ENCODE measurements at regions not wholly inside any gene's neighbourhood (a gene's known extent, or its start where the extent isn't known, plus 50 kb on each side); places are given as distances from the start of the nearest gene placed in this dataset.
"Not testable (repeated sequence)": the region's sequence is repeated elsewhere in the genome, so short reads cannot be mapped to it uniquely, and the experiment has no call there.

- 66 to 76% methylated on average over 4 of the region's 4 CpGs for WGBS, 2 donors
- ATAC-seq (ENCODE audit: low FRiP score in 2 of 2) (no peak), DNase-seq (no peak)
- Histone ChIP-seq H3K4me1 (no peaks in the 10 kb centered on the region), H3K27me3 (no peaks in the 10 kb centered on the region), H3K27ac (no peak overlapping the region), H3K36me3 (no peaks in the 10 kb centered on the region), H3K4me3 (no peak overlapping the region), H3K9me3 (no peaks in the 10 kb centered on the region)
- TF ChIP-seq POLR2A (IDR thresholded peaks at IDR 0.05) (no peak), EP300 (IDR thresholded peaks at IDR 0.05) (no peak), POLR2AphosphoS5 (IDR thresholded peaks at IDR 0.05) (no peak), CTCF (IDR thresholded peaks at IDR 0.05) (no peak)
Measured at GRCh38 chr14:96718407-96718806, 78.8 kb upstream of the VRK1 start.

GRCh38 chr14:96720702-96721101 lies 76.5 kb upstream of the VRK1 start:
- not testable (repeated sequence) for ATAC-seq (ENCODE audit: low FRiP score in 2 of 2); H3K9me3 ChIP-seq; DNase-seq; H3K4me1 ChIP-seq; H3K36me3 ChIP-seq; H3K27me3 ChIP-seq; H3K4me3 ChIP-seq; H3K27ac ChIP-seq
- 72% methylated on average over 6 of the region's 6 CpGs for WGBS, 2 donors

- no peak for ATAC-seq (ENCODE audit: low FRiP score in 2 of 2)
- H3K9me3 ChIP-seq = no peaks in the 10 kb centered on the region
- H3K27ac ChIP-seq = no peak overlapping the region
- no peak for DNase-seq
- TF ChIP-seq CTCF (IDR thresholded peaks at IDR 0.05) (no peak), POLR2A (IDR thresholded peaks at IDR 0.05) (no peak), EP300 (IDR thresholded peaks at IDR 0.05) (no peak), POLR2AphosphoS5 (IDR thresholded peaks at IDR 0.05) (no peak)
- no peaks in the 10 kb centered on the region for H3K4me1 ChIP-seq
- H3K36me3 ChIP-seq = no peaks in the 10 kb centered on the region
- no peak overlapping the region for H3K4me3 ChIP-seq
- 64 to 70% methylated on average over 5 to 6 of the region's 6 CpGs for WGBS, 2 donors
- H3K27me3 ChIP-seq = no peaks in the 10 kb centered on the region
Measured at GRCh38 chr14:96722736-96723135, 74.4 kb upstream of the VRK1 start.

GRCh38 chr14:96723946-96724345 lies 73.2 kb upstream of the VRK1 start:
- Histone ChIP-seq H3K36me3 (no peaks in the 10 kb centered on the region), H3K4me1 (no peaks in the 10 kb centered on the region), H3K4me3 (no peak overlapping the region), H3K9me3 (no peaks in the 10 kb centered on the region), H3K27ac (no peak overlapping the region), H3K27me3 (no peaks in the 10 kb centered on the region)
- DNase-seq = no peak
- TF ChIP-seq EP300 (IDR thresholded peaks at IDR 0.05) (no peak), POLR2AphosphoS5 (IDR thresholded peaks at IDR 0.05) (no peak), POLR2A (IDR thresholded peaks at IDR 0.05) (no peak), CTCF (IDR thresholded peaks at IDR 0.05) (no peak)
- WGBS, 2 donors = 86 to 90% methylated on average over 10 of the region's 10 CpGs
- ATAC-seq (ENCODE audit: low FRiP score in 2 of 2) = no peak

GRCh38 chr14:96725232-96725631 lies 72.0 kb upstream of the VRK1 start:
- 86 to 94% methylated on average over 7 to 8 of the region's 8 CpGs for WGBS, 2 donors
- DNase-seq = peak in 1 of 2 donors; percentile 63

More at GRCh38 chr14:96725232-96725631, 72.0 kb upstream of the VRK1 start:
- no peak for ATAC-seq (ENCODE audit: low FRiP score in 2 of 2)
- Histone ChIP-seq H3K27ac (no peak overlapping the region), H3K36me3 (no peaks in the 10 kb centered on the region), H3K4me1 (no peaks in the 10 kb centered on the region), H3K9me3 (no peaks in the 10 kb centered on the region), H3K4me3 (no peak overlapping the region), H3K27me3 (no peaks in the 10 kb centered on the region)
- TF ChIP-seq CTCF (IDR thresholded peaks at IDR 0.05) (no peak), EP300 (IDR thresholded peaks at IDR 0.05) (no peak), POLR2AphosphoS5 (IDR thresholded peaks at IDR 0.05) (no peak), POLR2A (IDR thresholded peaks at IDR 0.05) (no peak)

Measured in upper lobe of left lung (tissue), 6 donors.